ENCODE measurements at regions not wholly inside any gene's neighbourhood (a gene's known extent, or its start where the extent isn't known, plus 50 kb on each side); places are given as distances from the start of the nearest gene placed in this dataset.

DNA sequence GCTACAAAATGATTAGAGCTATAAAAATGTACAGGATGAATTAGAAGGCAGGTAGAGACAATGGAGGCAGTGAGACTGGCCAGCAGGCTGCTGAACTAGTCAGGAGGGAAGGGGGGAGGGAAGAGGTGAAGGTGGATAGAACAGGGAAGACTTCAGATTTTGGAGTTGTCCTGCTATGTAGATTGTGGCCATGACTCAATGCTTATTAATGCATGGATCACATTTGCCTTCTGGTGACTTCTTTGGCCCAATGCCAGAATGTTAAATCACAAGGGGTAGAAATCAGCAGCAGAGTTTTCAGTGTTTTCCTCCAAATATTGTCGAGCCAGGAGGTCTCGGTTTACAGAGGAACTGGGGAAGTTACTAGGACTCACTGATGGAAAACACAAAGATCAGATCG is 346.6 kb downstream of the AASDHPPT start:
- Mint-ChIP-seq H3K36me3 (ENCODE audit: low read depth) (no peaks in the 10 kb centered on the region), H3K9me3 (no peaks in the 10 kb centered on the region), H3K4me3 (no peak overlapping the region), H3K4me1 (no peaks in the 10 kb centered on the region), H3K27ac (no peak overlapping the region), H3K27me3 (ENCODE audit: low read depth, poor library complexity) (peaks cover 3% of the 10 kb centered on the region)
- TF ChIP-seq CTCF (IDR thresholded peaks at IDR 0.05): no peak
- no peak for DNase-seq

GRCh38 chr11:106425819-106426218 is 348.4 kb downstream of the AASDHPPT start:
- no peaks in the 10 kb centered on the region for H3K36me3 Mint-ChIP-seq (ENCODE audit: low read depth)
- peaks cover 3% of the 10 kb centered on the region for H3K27me3 Mint-ChIP-seq (ENCODE audit: low read depth, poor library complexity)
- no peaks in the 10 kb centered on the region for H3K4me1 Mint-ChIP-seq
- TF ChIP-seq CTCF (IDR thresholded peaks at IDR 0.05): no peak
- no peaks in the 10 kb centered on the region for H3K9me3 Mint-ChIP-seq
- H3K4me3 Mint-ChIP-seq: no peak overlapping the region
- DNase-seq: no peak
- H3K27ac Mint-ChIP-seq: no peak overlapping the region

GRCh38 chr11:106426696-106427095 is 349.2 kb downstream of the AASDHPPT start:
- Mint-ChIP-seq H3K4me1 (no peaks in the 10 kb centered on the region), H3K27ac (no peak overlapping the region), H3K4me3 (no peak overlapping the region), H3K27me3 (ENCODE audit: low read depth, poor library complexity) (peaks cover 3% of the 10 kb centered on the region), H3K9me3 (no peaks in the 10 kb centered on the region), H3K36me3 (ENCODE audit: low read depth) (no peaks in the 10 kb centered on the region)
- no peak for DNase-seq
- TF ChIP-seq CTCF (IDR thresholded peaks at IDR 0.05): no peak

DNA sequence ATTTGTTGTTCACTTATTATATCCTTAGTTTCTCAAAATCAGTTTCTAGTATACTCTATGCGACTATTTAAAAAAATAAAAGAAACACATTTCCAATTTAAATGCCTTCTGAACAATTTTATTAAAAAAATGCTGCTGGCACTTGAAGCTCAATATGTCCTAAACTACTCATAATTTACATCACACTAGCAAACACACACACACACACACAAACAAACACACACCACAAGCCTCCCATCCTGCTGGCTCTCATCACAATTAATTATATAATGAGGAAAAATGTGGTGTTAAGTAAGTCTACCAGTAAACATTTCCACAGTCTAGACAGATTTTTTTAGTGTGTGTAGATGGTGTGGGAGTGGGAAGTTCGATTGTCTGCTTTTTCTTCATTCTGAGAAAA is 350.3 kb downstream of the AASDHPPT start:
- Mint-ChIP-seq H3K4me1 (no peaks in the 10 kb centered on the region), H3K36me3 (ENCODE audit: low read depth) (no peaks in the 10 kb centered on the region), H3K9me3 (no peaks in the 10 kb centered on the region), H3K27ac (no peak overlapping the region), H3K27me3 (ENCODE audit: low read depth, poor library complexity) (peaks cover 3% of the 10 kb centered on the region), H3K4me3 (no peak overlapping the region)
- no peak for DNase-seq
- no peak for TF ChIP-seq CTCF (IDR thresholded peaks at IDR 0.05)

- Mint-ChIP-seq H3K27me3 (ENCODE audit: low read depth, poor library complexity) (no peaks in the 10 kb centered on the region), H3K36me3 (ENCODE audit: low read depth) (no peaks in the 10 kb centered on the region), H3K9me3 (no peaks in the 10 kb centered on the region), H3K4me3 (no peak overlapping the region), H3K27ac (no peak overlapping the region), H3K4me1 (peaks cover 6% of the 10 kb centered on the region)
- TF ChIP-seq CTCF (IDR thresholded peaks at IDR 0.05): no peak
- no peak for DNase-seq
Measured at GRCh38 chr11:106442032-106442431, 364.6 kb downstream of the AASDHPPT start.

- H3K27ac Mint-ChIP-seq: no peak overlapping the region
- no peak for DNase-seq
- no peaks in the 10 kb centered on the region for H3K36me3 Mint-ChIP-seq (ENCODE audit: low read depth)
- peaks cover 14% of the 10 kb centered on the region for H3K4me1 Mint-ChIP-seq
- H3K27me3 Mint-ChIP-seq (ENCODE audit: low read depth, poor library complexity): no peaks in the 10 kb centered on the region
- H3K9me3 Mint-ChIP-seq: no peaks in the 10 kb centered on the region
- no peak for TF ChIP-seq CTCF (IDR thresholded peaks at IDR 0.05)
- no peak overlapping the region for H3K4me3 Mint-ChIP-seq
Measured at GRCh38 chr11:106446302-106446701, 368.8 kb downstream of the AASDHPPT start.

Measured in nephron progenitor cell (in vitro differentiated cells).